ENCODE measurements at regions not wholly inside any gene's neighbourhood (a gene's known extent, or its start where the extent isn't known, plus 50 kb on each side); places are given as distances from the start of the nearest gene placed in this dataset.

GRCh38 chr3:118466795-118467330 lies 567.8 kb downstream of the IGSF11 start:
- H3K4me3 ChIP-seq (ENCODE audit: low read length in 3 of 3), result no peak overlapping the region
- H3K27ac ChIP-seq (ENCODE audit: low read depth in 2 of 2, low read length in 2 of 2), result no peak overlapping the region
- no peak overlapping the region for H3K9ac ChIP-seq (ENCODE audit: low read length in 3 of 3)
- DNase-seq, result no peak
- no peak for TF ChIP-seq CTCF (IDR thresholded peaks at IDR 0.05; ENCODE audit: borderline replicate concordance, extremely low read depth, insufficient read depth)
- H3K9me3 ChIP-seq (ENCODE audit: control insufficient read depth in 2 of 3, insufficient read depth in 1 of 3, low read length in 3 of 3), result no peaks in the 10 kb centered on the region
- intact Hi-C loops (cut with DNase I), result no loop called here
- H3K4me1 ChIP-seq (ENCODE audit: control insufficient read depth in 2 of 3, insufficient read depth in 2 of 3, low read depth in 1 of 3, low read length in 3 of 3), result no peaks in the 10 kb centered on the region
- H3K27me3 ChIP-seq (ENCODE audit: control insufficient read depth, insufficient read depth, low read length), result no peaks in the 10 kb centered on the region
- FAIRE-seq, result no peak
- no peaks in the 10 kb centered on the region for H3K36me3 ChIP-seq (ENCODE audit: control insufficient read depth in 2 of 3, insufficient read depth in 3 of 3, low read length in 3 of 3)

- DNase-seq (no peak), FAIRE-seq (no peak)
- Histone ChIP-seq H3K4me1 (ENCODE audit: control insufficient read depth in 2 of 3, insufficient read depth in 2 of 3, low read depth in 1 of 3, low read length in 3 of 3) (no peaks in the 10 kb centered on the region), H3K9me3 (ENCODE audit: control insufficient read depth in 2 of 3, insufficient read depth in 1 of 3, low read length in 3 of 3) (no peaks in the 10 kb centered on the region), H3K27ac (ENCODE audit: low read depth in 2 of 2, low read length in 2 of 2) (no peak overlapping the region), H3K9ac (ENCODE audit: low read length in 3 of 3) (no peak overlapping the region), H3K4me3 (ENCODE audit: low read length in 3 of 3) (no peak overlapping the region), H3K36me3 (ENCODE audit: control insufficient read depth in 2 of 3, insufficient read depth in 3 of 3, low read length in 3 of 3) (no peaks in the 10 kb centered on the region), H3K27me3 (ENCODE audit: control insufficient read depth, insufficient read depth, low read length) (no peaks in the 10 kb centered on the region)
- no peak for TF ChIP-seq CTCF (IDR thresholded peaks at IDR 0.05; ENCODE audit: borderline replicate concordance, extremely low read depth, insufficient read depth)
- intact Hi-C loops (cut with DNase I), result no loop called here
Measured at GRCh38 chr3:118468801-118469200, 565.8 kb downstream of the IGSF11 start.

GRCh38 chr3:118472586-118472985 lies 562.1 kb downstream of the IGSF11 start:
- Histone ChIP-seq H3K27me3 (ENCODE audit: control insufficient read depth, insufficient read depth, low read length) (no peaks in the 10 kb centered on the region), H3K27ac (ENCODE audit: low read depth in 2 of 2, low read length in 2 of 2) (no peak overlapping the region), H3K36me3 (ENCODE audit: control insufficient read depth in 2 of 3, insufficient read depth in 3 of 3, low read length in 3 of 3) (no peaks in the 10 kb centered on the region), H3K9ac (ENCODE audit: low read length in 3 of 3) (no peak overlapping the region), H3K4me3 (ENCODE audit: low read length in 3 of 3) (no peak overlapping the region), H3K4me1 (ENCODE audit: control insufficient read depth in 2 of 3, insufficient read depth in 2 of 3, low read depth in 1 of 3, low read length in 3 of 3) (no peaks in the 10 kb centered on the region), H3K9me3 (ENCODE audit: control insufficient read depth in 2 of 3, insufficient read depth in 1 of 3, low read length in 3 of 3) (no peaks in the 10 kb centered on the region)
- intact Hi-C loops (cut with DNase I), result no loop called here
- DNase-seq (no peak), FAIRE-seq (no peak)
- no peak for TF ChIP-seq CTCF (IDR thresholded peaks at IDR 0.05; ENCODE audit: borderline replicate concordance, extremely low read depth, insufficient read depth)

GRCh38 chr3:118473343-118473742 lies 561.3 kb downstream of the IGSF11 start:
- no peak for TF ChIP-seq CTCF (IDR thresholded peaks at IDR 0.05; ENCODE audit: borderline replicate concordance, extremely low read depth, insufficient read depth)
- no peaks in the 10 kb centered on the region for H3K4me1 ChIP-seq (ENCODE audit: control insufficient read depth in 2 of 3, insufficient read depth in 2 of 3, low read depth in 1 of 3, low read length in 3 of 3)
- H3K9ac ChIP-seq (ENCODE audit: low read length in 3 of 3), result no peak overlapping the region
- H3K36me3 ChIP-seq (ENCODE audit: control insufficient read depth in 2 of 3, insufficient read depth in 3 of 3, low read length in 3 of 3), result no peaks in the 10 kb centered on the region
- FAIRE-seq (no peak), DNase-seq (no peak)
- no peak overlapping the region for H3K4me3 ChIP-seq (ENCODE audit: low read length in 3 of 3)
- no peak overlapping the region for H3K27ac ChIP-seq (ENCODE audit: low read depth in 2 of 2, low read length in 2 of 2)
- intact Hi-C loops (cut with DNase I), result no loop called here
- no peaks in the 10 kb centered on the region for H3K27me3 ChIP-seq (ENCODE audit: control insufficient read depth, insufficient read depth, low read length)
- H3K9me3 ChIP-seq (ENCODE audit: control insufficient read depth in 2 of 3, insufficient read depth in 1 of 3, low read length in 3 of 3), result no peaks in the 10 kb centered on the region

All from kidney (tissue), 13 donors.